ENCODE measurements at regions not wholly inside any gene's neighbourhood (a gene's known extent, or its start where the extent isn't known, plus 50 kb on each side); places are given as distances from the start of the nearest gene placed in this dataset.

DNA sequence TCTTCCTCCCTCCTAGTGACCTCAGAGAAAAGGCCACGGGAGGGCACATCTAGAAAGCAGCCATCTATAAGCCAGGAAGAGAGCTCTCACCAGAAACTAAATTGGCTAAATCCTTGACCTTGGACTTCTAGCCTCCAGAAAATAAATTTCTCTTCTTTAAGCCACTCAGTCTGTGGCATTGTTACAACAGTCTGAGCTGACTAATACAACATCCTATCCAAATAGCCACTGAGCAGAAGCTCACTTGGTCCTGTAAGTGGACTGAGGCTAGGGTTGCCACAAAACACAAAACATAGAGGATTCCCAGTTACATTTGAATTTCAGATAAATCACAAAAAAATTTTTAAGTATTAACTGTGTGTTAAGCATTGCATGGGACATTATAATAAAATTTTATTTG, 383.4 kb downstream of the MLLT3 start:
- no peak overlapping the region for H3K4ac ChIP-seq (ENCODE audit: low read depth, low read length)
- no peak overlapping the region for H4K5ac ChIP-seq (ENCODE audit: low read depth, low read length)
- ATAC-seq (ENCODE audit: low read depth), result no peak
- H2BK15ac ChIP-seq (ENCODE audit: low read depth, low read length), result no peak overlapping the region
- no peaks in the 10 kb centered on the region for H3K4me1 ChIP-seq (ENCODE audit: control insufficient read depth, insufficient read depth, low read length)
- dilution Hi-C loops (cut with HindIII; ENCODE audit: low sequenced_read_pairs, unreplicated experiment), result no loop called here
- WGBS, 2 experiments (ENCODE audit: extremely low coverage in 2 of 2, insufficient read length in 1 of 2), result no CpG with 5 or more reads among the region's 1 CpG
- H3K18ac ChIP-seq (ENCODE audit: low read depth, low read length), result no peak overlapping the region
- no peak overlapping the region for H3K4me3 ChIP-seq (ENCODE audit: insufficient read depth, low read depth, low read length)
- no peaks in the 10 kb centered on the region for H4K20me1 ChIP-seq (ENCODE audit: insufficient read depth, low read length)
- CTCF ChIA-PET, result no interaction called here
- H2BK5ac ChIP-seq (ENCODE audit: low read depth, low read length, poor library complexity, severe bottlenecking), result no peak overlapping the region
- no peak for DNase-seq
- intact Hi-C loops (cut with micrococcal nuclease), result no loop called here
- H2BK120ac ChIP-seq (ENCODE audit: low read depth, low read length), result no peak overlapping the region
- H4K8ac ChIP-seq (ENCODE audit: low read depth in 2 of 2, low read length in 2 of 2), result no peak overlapping the region
- H3K14ac ChIP-seq (replicated peaks; ENCODE audit: low read depth, low read length), result no peak overlapping the region
- no peak overlapping the region for H2BK20ac ChIP-seq (ENCODE audit: low read depth, low read length)
- no peak overlapping the region for H3K9ac ChIP-seq (ENCODE audit: low read depth, low read length)
- no peak overlapping the region for H2AK9ac ChIP-seq (replicated peaks; ENCODE audit: low read depth, low read length, poor library complexity)
- H2AK5ac ChIP-seq (ENCODE audit: low read depth, low read length), result no peak overlapping the region
- no peak overlapping the region for H3K27ac ChIP-seq (ENCODE audit: insufficient read depth, low read length)
- H3K27me3 ChIP-seq (ENCODE audit: control insufficient read depth, insufficient read depth, low read length), result peaks cover 11% of the 10 kb centered on the region
- no peaks in the 10 kb centered on the region for H3K9me1 ChIP-seq (ENCODE audit: insufficient read depth, low read length)
- H3K36me3 ChIP-seq (ENCODE audit: control insufficient read depth, insufficient read depth, low read length), result no peaks in the 10 kb centered on the region
- no peak overlapping the region for H4K91ac ChIP-seq (ENCODE audit: insufficient read depth, low read depth, low read length)
- no peak overlapping the region for H3K56ac ChIP-seq (ENCODE audit: extremely low read depth, insufficient read depth, low read length)
- no peak overlapping the region for H3K4me2 ChIP-seq (ENCODE audit: low read depth, low read length)
- no peak overlapping the region for H2AFZ ChIP-seq (replicated peaks; ENCODE audit: low read length, poor library complexity)
- no peaks in the 10 kb centered on the region for H3K9me3 ChIP-seq (ENCODE audit: control insufficient read depth, insufficient read depth, low read length)
- POLR2A ChIA-PET (ENCODE audit: unreplicated experiment), result no interaction called here
- TF ChIP-seq NFE2L2 (IDR thresholded peaks at IDR 0.05; ENCODE audit: low read depth, low read length) (no peak), RFX5 (IDR thresholded peaks at IDR 0.05; ENCODE audit: low read depth, low read length) (no peak), MAFK (IDR thresholded peaks at IDR 0.05; ENCODE audit: low read depth, low read length) (no peak), CHD1 (IDR thresholded peaks at IDR 0.05; ENCODE audit: low read depth, low read length) (no peak), RAD21 (IDR thresholded peaks at IDR 0.05; ENCODE audit: low read length) (no peak), MXI1 (IDR thresholded peaks at IDR 0.05; ENCODE audit: borderline replicate concordance, low read depth, low read length) (no peak), POLR2A (IDR thresholded peaks at IDR 0.05; ENCODE audit: low read depth, low read length) (no peak), SMC3 (IDR thresholded peaks at IDR 0.05; ENCODE audit: low read depth, low read length) (no peak), CEBPB (IDR thresholded peaks at IDR 0.05; ENCODE audit: low read depth, low read length) (no peak), FOS (IDR thresholded peaks at IDR 0.05; ENCODE audit: low read depth, low read length) (no peak), BHLHE40 (IDR thresholded peaks at IDR 0.05; ENCODE audit: low read depth, low read length) (no peak), RCOR1 (IDR thresholded peaks at IDR 0.05; ENCODE audit: insufficient replicate concordance, low read length) (no peak)
- TF ChIP-seq, protein P1, sequence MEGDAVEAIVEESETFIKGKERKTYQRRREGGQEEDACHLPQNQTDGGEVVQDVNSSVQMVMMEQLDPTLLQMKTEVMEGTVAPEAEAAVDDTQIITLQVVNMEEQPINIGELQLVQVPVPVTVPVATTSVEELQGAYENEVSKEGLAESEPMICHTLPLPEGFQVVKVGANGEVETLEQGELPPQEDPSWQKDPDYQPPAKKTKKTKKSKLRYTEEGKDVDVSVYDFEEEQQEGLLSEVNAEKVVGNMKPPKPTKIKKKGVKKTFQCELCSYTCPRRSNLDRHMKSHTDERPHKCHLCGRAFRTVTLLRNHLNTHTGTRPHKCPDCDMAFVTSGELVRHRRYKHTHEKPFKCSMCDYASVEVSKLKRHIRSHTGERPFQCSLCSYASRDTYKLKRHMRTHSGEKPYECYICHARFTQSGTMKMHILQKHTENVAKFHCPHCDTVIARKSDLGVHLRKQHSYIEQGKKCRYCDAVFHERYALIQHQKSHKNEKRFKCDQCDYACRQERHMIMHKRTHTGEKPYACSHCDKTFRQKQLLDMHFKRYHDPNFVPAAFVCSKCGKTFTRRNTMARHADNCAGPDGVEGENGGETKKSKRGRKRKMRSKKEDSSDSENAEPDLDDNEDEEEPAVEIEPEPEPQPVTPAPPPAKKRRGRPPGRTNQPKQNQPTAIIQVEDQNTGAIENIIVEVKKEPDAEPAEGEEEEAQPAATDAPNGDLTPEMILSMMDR (conservative IDR thresholded peaks at IDR 0.05; ENCODE audit: low read depth, low read length), result no peak
- TF ChIP-seq, protein P2, sequence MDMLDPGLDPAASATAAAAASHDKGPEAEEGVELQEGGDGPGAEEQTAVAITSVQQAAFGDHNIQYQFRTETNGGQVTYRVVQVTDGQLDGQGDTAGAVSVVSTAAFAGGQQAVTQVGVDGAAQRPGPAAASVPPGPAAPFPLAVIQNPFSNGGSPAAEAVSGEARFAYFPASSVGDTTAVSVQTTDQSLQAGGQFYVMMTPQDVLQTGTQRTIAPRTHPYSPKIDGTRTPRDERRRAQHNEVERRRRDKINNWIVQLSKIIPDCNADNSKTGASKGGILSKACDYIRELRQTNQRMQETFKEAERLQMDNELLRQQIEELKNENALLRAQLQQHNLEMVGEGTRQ (IDR thresholded peaks at IDR 0.05; ENCODE audit: low read depth, low read length), result no peak
- H3K79me1 ChIP-seq (ENCODE audit: low read depth in 1 of 2, low read length in 2 of 2), result no peaks in the 10 kb centered on the region
- no TSS peak for BruUV-seq (replicated peaks)
- no peak overlapping the region for H3K23ac ChIP-seq (ENCODE audit: low read depth, low read length)
- in situ Hi-C loops (cut with MboI; ENCODE audit: low sequenced_read_pairs), result no loop called here
